ENCODE measurements at regions not wholly inside any gene's neighbourhood (a gene's known extent, or its start where the extent isn't known, plus 50 kb on each side); places are given as distances from the start of the nearest gene placed in this dataset.

DNA sequence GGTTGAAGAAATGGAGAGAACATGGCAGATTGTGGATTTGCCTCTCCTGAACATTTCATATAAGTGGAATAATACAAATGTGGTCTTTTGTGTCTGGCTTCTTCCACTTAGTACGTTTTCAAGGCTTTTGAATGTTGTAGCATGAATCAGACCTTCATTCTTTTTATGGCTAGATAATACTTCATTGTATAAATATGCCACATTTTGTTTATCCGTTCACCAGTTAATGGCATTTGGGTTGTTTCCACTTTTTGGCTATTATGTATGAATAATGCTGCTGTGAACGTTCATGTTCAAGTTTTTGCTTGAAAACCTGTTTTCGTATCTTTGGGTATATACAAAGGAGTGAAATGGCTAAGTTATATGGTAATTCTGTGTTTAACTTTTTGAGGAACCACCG, 130.4 kb downstream of the TANC2 start:
- H3K4me3 ChIP-seq (ENCODE audit: low read depth, low read length) = no peak overlapping the region
- DNase-seq (ENCODE audit: low read depth, low spot score) = peak; percentile 17
- ChIA-PET CTCF (interaction anchor here (0.7 kb wide), 1 partner anchor 285 kb away, joined by 3 read pairs; no protein-coding TSS in a partner anchor), POLR2A (no interaction called here)
- TF ChIP-seq CTCF (IDR thresholded peaks at IDR 0.05; ENCODE audit: insufficient read depth, low read length, missing control alignments) = no peak

- POLR2A ChIA-PET = no interaction called here
- CTCF ChIA-PET = interaction anchor here (1.5 kb wide), 1 partner anchor 18 kb away, joined by 3 read pairs; no protein-coding TSS in a partner anchor
- H3K4me3 ChIP-seq (ENCODE audit: low read depth, low read length) = no peak overlapping the region
- no peak for TF ChIP-seq CTCF (IDR thresholded peaks at IDR 0.05; ENCODE audit: insufficient read depth, low read length, missing control alignments)
- DNase-seq (ENCODE audit: low read depth, low spot score) = no peak
These were observed 133.4 kb downstream of the TANC2 start for GRCh38 chr17:63099425-63099824.

GRCh38 chr17:63102034-63102433, 136.0 kb downstream of the TANC2 start:
- CTCF ChIA-PET = no interaction called here
- no peak for DNase-seq (ENCODE audit: low read depth, low spot score)
- H3K4me3 ChIP-seq (ENCODE audit: low read depth, low read length) = no peak overlapping the region
- TF ChIP-seq CTCF (IDR thresholded peaks at IDR 0.05; ENCODE audit: insufficient read depth, low read length, missing control alignments) = no peak
- POLR2A ChIA-PET = interaction anchor here (0.7 kb wide), 1 partner anchor 119 kb away, joined by 4 read pairs; no protein-coding TSS in a partner anchor

DNA sequence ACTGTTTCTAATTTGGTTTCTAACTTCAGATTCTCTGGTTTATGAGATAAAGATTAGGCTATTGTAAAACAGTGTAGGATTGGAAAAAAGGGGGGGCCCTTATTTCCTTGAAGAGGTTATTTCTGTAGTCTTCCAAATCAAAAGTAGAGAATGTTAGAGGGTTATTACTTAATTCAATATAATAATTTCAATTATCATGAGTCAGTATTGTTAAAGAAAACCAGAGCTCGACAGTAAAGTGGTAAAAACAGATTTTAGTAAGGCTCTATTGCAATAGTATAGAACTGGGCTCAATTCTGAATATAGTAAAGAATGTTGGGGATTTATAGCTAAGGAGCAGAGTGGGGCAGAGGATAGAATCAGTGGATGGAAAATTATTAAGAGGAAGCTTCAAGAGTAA, 140.0 kb downstream of the TANC2 start:
- no peak overlapping the region for H3K4me3 ChIP-seq (ENCODE audit: low read depth, low read length)
- POLR2A ChIA-PET = no interaction called here
- CTCF ChIA-PET = interaction anchor here (0.8 kb wide), 1 partner anchor 24 kb away, joined by 3 read pairs; no protein-coding TSS in a partner anchor
- no peak for TF ChIP-seq CTCF (IDR thresholded peaks at IDR 0.05; ENCODE audit: insufficient read depth, low read length, missing control alignments)
- no peak for DNase-seq (ENCODE audit: low read depth, low spot score)

DNA sequence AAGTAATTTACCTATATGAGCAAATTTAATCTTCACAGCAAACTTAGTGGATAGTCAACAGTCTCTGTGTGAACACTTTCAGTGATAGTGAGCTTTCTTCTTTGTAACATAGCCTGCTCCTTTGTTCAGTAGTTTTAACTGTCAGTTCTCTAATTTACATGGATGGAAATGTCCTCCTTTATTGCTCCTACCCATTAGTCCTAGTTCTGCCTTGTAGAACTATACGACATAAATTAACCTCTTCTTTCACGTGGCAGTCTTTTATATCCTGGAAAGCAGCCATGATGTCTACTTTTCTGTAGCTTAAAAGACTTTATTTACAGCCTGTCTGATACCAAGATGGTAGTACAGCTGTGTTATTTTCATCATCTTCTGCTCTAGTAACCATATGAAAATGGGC, 143.6 kb downstream of the TANC2 start:
- no peak overlapping the region for H3K4me3 ChIP-seq (ENCODE audit: low read depth, low read length)
- no peak for TF ChIP-seq CTCF (IDR thresholded peaks at IDR 0.05; ENCODE audit: insufficient read depth, low read length, missing control alignments)
- no peak for DNase-seq (ENCODE audit: low read depth, low spot score)
- CTCF ChIA-PET = no interaction called here
- POLR2A ChIA-PET = no interaction called here

DNA sequence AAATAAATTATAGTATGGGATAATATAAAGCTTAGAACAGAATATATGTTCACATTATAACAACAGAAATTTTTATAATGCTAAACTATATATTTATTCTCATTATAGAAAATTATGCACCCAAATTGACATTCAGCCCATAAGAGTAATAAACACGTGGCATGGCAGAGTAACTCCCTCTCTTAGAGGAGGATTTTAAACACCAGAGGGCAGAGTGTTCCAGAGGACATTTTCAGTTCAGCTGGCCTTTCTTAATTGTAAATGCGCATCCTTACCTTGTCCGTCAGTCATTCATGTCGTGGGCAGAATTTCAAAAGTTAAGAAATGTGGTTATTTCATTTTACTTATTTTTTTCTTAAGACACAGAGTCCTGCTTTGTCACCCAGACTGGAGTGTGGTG, 147.1 kb downstream of the TANC2 start:
- DNase-seq (ENCODE audit: low read depth, low spot score) = no peak
- ChIA-PET CTCF (no interaction called here), POLR2A (no interaction called here)
- no peak overlapping the region for H3K4me3 ChIP-seq (ENCODE audit: low read depth, low read length)
- no peak for TF ChIP-seq CTCF (IDR thresholded peaks at IDR 0.05; ENCODE audit: insufficient read depth, low read length, missing control alignments)

Measured in AG04449 (cell line).